GM19468 (cell line): ENCODE measurements at regions not wholly inside any gene's neighbourhood (a gene's known extent, or its start where the extent isn't known, plus 50 kb on each side); places are given as distances from the start of the nearest gene placed in this dataset.

ENCODE experiments used
- ATAC-seq: cut with Tn5 transposase; IDR thresholded peaks from one replicate; pipeline ENCODE4 v1.9.1; 2021; ENCODE audit warnings: mild to moderate bottlenecking, moderate library complexity, moderate number of reproducible peaks; ENCODE audit not compliant: unreplicated experiment; ENCODE audit errors: extremely low read depth

DNA sequence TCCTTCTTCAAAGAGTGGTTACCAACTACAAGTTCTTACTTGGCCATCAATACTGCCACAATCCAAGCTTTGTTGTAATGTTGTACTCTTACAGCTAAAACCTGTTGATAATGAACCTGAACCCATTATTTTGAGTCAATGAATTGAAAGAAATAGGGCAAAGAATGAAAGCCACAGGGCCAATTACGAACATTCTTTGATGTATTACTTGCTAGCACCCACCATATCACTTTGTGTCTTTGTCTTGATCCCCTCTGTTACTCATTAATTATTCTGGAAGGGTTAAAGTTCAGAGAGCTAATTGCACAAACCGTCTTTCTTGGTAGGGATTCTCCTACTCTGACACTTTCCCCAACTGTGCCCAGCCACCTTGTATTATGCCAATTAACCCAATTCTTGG lies 53.2 kb upstream of the TFEC start:
- no peak for ATAC-seq

DNA sequence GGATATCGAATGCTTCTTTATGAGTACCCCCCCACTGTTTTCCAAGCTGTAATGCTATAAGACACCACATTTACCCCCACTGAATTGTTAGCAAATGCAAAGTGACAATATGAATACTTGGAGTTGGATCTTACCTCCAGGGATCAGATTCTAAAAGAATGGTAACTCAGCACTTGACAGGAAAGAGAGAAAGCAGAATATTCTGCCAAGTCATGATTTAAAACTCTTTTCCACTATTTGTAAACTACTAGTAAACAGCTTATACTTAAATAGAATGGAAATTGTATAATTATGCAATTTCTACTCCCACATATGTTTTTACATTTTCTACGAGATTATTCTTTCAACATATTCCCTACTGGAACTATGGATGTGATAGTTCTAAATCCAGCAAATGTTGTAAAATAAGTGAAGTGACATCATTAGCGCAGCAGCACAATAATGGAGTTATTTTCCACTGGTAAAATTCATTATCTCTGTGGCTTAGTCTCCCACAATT lies 56.0 kb upstream of the TFEC start:
- no peak for ATAC-seq

DNA sequence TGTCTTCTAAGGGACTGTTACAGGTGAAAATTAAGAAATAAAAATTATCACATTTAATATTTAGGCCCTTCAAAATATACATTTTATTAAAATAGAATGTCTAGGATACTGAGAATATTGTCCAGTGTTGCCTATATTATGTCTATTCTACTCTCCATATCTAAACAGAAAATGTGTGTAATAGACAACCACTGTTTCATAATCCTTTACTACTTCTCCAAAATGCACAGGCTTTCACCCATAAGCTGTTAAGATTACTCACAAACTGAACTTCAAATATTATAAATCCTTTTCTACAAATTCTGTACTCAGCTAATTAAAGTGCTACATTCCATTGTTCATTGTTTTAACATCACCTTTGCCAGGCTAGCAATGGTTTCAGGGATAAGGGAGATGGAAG lies 56.7 kb upstream of the TFEC start:
- no peak for ATAC-seq

DNA sequence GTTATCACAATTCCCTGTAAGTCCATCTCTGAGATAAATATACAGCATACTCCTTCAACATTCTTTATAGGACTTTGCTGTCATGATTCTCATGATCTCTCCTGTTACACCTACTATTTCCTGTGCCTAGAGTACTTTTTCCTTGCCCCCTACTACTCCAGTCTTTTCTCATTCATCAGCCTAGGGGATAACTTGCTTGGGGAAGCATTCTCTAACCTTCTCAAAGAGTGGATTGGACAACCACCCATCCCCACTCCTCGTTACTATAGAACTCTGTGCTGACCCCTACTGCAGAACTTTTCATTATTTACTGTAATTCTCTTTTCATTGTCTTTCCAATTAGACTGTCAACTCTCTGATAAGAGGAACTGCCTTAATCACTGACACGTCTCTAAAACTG lies 57.4 kb upstream of the TFEC start:
- ATAC-seq: no peak

DNA sequence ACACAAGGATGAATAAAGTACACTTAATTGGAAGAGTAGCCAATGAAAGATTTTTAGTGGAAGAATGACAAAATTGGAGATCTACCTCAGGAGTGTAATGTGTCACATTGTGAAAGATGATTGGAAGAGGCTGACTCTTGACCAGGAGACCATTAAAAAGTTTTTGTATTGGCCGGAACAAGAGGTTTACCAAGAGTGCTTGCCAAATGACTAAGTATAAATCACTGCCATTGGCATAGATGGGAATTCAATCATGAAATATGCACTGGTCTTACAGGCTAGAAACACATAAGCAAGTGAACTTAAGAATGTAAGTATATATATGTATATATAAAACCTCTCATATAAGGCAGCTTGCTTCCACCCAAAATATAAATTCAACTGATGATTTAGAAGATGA lies 58.7 kb upstream of the TFEC start:
- no peak for ATAC-seq

DNA sequence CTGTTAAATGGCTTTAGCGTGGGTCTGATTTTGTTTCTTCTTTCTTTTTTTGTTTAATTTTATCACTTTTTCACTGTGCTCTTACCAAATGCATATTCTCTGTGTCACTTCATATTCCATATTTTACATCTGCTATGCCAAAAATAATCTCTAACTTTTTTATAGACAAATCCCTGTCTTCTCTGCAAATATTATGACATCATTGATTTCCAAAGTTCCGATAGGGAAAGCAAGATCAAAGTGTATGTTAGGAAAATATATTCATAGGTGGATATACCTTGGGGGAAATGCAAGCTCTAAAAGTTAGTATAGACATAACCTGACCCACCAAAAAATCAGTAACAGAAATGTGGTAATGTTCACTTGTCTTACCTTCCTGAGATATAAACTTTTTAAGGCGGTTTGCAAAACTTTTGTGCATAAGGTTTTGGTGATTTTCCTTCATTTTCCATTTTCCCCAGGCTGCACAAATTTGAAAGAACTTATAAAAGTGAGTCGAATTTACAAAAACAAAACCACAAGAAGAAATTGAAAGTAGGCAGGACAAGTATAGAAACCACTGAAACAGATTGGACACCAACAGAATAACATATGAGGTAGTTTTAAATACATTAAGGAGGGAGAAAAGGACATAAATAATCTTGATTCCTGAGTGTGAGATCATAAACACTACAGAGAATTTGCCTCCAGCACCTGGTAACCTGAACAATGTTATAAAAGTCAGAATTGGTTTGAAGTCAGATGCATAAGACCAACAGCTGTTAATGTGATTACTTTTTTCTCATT lies 63.1 kb upstream of the TFEC start:
- ATAC-seq: no peak

DNA sequence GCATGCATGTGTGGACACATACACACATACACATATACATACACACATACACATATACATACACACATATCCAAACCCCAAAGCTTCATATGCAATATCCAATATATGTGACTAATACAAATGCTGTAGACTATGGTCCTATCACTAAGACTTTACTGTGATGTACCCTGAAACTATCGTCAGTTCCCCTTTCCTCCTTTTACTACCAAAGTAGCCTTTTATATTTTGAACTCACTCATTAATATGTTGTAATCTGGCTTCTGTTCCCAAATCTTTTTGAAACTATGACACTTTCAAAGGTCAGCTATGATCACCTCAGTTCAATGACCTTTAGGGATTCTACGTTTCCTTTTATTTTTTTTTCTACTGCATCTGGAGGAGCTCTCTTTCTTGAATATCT lies 64.8 kb upstream of the TFEC start:
- ATAC-seq: no peak

DNA sequence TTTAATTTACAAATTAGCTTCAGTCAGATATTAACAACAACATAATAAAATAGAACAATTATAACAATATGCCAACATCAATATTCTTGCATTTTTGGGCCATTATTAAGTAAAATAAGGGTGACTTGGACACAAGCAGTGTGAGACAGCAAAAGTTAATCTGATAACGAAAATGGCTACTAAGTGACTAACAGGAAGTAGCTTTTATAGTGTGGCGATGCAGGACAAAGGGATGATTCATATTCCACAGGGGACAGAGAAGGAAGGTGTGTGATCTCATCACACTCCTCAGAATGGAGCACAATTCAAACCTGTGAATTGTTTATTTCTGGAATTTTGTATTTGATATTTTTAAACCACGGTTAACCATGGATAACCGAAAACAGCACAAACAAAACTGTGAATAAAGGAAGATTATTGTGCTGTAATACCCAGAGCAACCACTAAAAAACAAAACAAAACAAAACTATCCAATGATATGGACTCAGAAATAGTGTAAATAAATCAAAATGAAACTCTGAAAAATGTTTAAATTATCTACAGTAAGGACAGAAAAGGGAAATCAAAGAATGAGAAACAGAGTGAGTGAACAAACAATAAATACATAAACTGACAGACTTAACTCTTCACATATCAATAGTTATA lies 66.9 kb upstream of the TFEC start:
- no peak for ATAC-seq

DNA sequence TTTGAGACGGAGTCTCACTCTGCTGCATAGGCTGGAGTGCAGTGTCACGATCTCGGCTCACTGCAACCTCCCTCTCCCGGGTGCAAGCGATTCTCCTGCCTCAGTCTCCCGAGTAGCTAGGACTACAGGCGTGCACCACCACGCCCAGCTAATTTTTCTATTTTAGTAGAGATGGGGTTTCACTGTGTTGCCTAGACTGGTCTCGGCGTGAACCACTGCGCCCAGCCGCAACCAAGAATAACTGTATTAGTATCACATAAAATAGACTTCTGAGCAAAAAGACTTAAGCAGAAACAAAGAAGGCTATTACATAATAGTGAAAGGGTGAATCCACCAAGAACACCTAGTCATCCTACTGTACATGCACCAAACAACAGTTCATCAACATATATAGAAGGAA lies 67.6 kb upstream of the TFEC start:
- ATAC-seq: no peak

DNA sequence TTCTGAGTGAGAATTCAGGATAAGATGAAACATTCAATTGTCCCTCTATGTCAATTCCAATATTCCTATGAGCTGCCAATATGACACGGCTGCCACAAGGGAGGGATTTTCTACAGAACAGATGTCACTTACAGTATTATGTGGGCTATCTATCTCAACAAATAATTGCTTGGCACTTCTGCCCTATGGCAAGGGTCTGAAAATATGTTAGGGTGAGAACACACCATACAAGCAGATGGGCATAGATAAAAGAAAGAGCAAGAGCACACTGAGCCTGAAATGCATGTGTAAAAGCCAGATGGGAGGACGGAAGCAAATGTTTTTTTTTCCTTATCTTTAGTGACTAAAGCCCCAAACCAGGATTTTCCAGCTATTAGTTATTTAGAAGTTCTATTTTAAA lies 70.1 kb upstream of the TFEC start:
- no peak for ATAC-seq

DNA sequence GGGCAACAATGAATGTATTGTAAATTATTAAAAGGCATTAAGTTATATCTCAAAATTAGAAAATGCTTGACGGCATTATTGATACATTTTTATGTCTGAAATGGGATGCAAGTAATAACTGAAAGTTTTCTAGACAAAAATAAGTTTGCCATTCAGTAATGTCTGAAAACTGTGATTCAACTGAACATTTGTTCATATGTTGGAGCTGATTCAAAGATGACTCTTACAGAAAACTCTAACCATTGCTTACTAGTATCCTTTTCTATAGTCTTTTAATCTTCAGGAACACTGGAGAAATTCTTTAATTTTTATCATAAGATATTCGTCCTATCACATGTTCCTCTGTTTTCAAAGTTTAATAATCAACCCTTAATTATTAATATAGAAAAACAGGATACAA lies 71.1 kb upstream of the TFEC start:
- ATAC-seq: no peak

DNA sequence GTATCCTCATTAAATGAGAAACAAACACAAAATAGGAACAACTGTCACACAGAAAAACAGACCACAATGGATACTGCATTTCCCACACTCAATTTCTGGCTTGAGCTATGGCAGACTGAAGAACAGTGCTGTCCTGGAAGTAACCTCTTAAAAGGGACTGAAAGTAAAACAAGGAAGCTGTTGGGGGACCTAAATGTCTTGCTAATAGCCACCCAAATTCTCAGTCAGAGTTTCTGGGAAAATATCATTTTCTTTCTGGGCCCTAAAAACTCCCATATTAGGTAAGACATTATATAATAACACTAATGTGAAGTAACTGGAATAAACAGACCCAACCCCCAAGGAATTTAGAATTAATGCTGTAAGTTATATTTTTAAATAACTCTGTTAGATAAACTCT lies 80.9 kb upstream of the TFEC start:
- ATAC-seq: no peak

DNA sequence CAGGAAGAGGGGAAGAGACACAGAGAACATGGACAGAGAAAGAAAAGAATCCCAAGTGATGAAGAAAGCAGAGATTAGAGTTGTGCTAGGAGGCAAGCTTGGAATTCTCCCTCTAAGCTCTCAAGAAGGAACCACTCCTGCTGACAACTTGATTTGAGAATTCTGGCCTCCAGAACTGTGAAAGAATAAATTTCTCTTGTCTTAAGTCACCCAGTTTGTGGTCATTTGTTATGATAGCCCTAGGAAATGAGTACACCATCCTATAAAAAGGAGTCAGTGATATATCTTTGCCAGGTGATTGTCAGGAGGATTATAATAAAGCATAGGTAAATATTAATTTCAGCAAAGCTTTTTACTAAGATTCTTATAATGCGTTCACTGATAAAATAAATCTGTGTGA lies 82.7 kb upstream of the TFEC start:
- ATAC-seq: no peak

DNA sequence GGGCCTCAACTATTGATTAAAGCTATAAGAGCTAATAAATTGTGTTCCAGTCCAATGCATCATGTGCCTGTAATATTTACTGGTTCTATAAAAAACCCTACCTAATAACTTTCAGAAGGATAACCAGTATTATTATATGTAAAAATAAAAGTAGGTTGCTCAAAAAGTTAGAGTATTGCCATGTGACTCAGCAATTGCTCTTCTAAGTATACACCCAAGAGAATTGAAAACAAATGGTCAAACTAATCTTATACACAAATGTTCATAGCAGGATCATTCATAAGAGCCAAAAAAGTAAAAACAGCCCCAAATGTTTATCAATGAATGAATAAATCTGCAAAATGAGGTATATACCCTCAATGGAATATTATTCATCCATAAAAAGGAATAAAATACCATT lies 89.5 kb upstream of the TES start:
- ATAC-seq: no peak

DNA sequence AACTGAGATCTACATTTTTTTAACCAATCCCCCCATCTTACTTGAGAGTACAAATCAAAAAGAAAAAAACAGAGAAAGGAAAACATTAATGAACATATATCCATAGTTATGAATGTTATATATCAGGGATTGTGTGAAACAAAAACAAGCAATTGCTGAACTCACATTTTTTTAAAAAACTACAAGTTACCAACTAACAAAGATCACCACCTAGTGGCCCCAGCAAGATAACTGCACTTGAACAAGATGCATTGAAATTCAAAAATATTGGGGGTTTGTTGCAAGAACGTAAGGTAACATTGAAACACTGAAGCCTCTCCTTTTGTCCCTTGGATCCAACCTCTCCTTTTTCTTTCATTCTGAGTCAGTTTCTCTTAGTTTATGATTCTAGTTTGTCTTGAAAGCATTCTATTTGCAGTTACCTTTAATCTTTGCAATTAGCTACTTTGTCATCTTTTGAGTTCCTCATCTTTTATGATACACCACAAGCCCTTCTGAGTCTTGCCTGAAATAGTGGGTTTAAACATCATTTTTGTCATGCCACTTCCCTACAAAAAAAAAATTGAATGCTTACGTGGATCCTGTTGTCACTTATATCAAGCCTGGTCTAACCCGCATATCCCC lies 87.3 kb upstream of the TES start:
- no peak for ATAC-seq

DNA sequence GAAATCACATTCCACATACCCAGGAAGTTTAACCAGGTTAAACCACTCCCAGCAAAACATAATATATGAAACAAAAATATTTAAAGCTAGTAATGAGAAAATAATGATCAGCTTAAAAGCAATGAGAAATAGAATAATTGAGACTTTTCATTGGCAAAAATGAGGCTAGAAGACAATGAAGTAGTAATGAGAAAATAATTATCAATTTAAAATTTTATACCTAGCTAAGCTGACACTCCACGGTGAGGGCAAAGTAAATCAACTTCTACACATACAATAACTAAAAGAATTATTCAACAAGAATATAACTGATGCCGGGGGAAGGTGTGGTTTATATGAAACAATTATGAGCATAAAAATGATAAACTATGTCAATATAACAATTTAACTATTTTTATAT lies 82.2 kb upstream of the TES start:
- no peak for ATAC-seq

DNA sequence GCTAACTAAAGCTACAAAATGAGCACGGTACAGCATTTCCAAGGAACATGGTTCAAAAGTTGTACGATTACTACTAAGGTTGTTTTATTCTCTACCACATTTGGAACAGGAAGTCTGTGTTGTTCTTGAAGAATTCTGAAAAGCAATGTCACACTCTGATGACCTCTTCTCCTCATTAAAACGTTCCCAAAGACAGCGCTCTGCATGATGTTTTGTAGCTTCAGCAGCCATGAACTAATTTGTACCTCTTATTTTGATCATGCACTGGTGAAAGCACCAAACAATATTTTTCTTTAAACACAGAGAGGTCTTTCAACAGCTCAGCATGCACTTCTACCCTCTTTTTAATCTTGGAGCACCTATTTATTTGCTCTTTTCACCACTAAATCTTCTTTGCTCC lies 75.0 kb upstream of the TES start:
- ATAC-seq: no peak

DNA sequence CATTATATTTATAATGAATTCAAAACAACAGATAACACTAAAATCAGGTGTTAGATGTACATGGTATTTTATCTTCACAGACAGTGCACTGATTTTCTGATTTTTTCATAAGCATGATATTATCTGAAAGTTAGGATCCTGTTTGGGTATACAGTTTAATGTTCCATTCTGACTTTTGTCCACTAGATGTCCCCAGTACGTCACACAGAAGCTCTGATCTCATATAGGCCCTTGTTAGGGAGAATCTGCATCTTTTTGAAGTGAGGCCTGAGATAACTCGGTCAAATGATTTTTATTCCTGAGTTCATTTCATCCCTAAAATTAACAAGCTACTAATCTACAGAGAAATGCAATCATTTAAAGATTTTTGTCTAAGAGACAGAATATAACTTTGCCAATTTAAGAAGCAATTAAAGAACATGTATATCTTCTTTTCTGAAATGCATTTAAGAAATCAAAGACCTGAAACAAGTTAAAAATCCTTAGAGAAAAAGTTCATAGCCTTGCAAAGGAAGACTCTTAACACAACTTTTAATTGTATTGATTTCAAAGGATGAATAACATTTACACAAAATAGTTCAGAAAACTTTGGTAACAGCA lies 72.0 kb upstream of the TES start:
- ATAC-seq: peak; percentile 75

DNA sequence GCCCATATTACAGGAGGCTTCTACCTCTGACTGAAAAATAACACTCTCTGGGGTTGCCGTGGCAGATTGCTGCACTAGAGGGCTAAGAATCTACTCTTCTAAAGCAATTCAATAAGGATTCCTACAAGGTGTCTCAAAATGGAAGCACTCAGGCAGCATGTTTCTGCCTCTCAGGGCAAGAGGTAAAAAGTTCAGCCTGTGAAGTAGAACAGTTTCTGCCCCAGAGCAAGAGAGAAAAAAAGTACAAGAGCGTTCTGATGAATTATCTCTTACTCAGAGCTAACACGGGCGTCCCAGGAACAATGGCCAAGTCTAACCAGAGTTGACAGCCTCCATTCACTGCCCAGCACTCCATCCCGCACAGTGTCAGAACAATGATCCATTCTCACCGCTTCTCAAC lies 71.3 kb upstream of the TES start:
- no peak for ATAC-seq

DNA sequence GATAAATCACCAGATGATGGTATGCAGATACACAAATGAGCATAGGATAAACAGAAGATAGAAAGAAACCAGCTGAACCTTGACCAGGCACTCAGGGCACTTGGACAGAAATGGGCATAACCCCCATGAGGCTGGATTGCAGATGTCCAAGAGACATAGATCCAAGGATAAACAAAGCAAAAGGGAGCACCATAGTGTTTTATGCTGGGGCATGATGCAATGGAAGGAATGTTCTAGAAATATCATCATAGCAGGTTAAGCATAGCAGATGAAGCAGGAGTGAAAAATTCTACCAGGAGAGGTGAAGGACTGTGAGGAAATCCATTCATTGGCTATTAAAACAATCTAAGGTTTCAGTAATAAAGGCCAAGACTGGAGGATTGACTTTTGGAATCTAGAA lies 70.5 kb upstream of the TES start:
- no peak for ATAC-seq

DNA sequence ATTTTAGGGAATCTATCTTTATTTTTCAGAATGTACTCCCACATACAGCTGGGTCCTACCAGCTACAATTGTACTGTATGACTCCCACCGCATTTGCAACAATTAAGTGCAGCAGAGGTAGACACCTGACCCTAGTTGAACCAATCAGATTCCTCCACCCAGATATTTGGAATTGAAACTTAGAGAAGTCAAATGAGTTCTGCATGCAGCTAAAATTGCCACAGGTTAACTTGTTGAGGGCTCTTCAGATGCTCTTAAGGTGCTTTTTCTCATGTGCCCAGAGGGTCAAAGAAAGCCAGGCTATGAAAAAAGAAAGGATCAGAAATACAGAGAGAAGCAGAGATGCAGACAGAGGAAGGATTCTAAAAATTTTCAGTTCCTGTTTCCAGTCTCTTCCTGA lies 68.0 kb upstream of the TES start:
- ATAC-seq: no peak
